ENCODE measurements at regions not wholly inside any gene's neighbourhood (a gene's known extent, or its start where the extent isn't known, plus 50 kb on each side); places are given as distances from the start of the nearest gene placed in this dataset.
A peak's percentile ranks its signal among the peaks of the same experiment; 100 is the strongest.

DNA sequence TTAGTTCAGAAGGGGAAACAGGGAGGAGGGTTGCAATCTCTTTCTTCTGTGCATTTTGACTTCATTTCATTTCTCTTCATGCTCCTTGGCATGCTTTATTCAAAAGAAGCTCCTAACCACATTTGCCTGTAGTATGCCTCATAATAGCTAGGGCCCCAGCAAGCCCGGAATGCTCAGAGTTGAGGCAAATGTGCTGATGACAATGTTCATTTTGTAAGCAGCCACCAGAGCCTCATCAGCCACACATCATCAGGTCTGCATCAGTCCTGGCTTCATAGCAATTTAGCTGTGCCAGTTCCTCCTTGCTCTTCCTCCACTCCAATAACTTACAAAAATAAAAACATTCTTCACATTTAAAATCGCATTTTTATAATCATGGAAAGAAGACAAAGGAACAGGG lies 65.4 kb upstream of the MMADHC start:
- no peak for DNase-seq (ENCODE audit: low read depth in 2 of 2)

DNA sequence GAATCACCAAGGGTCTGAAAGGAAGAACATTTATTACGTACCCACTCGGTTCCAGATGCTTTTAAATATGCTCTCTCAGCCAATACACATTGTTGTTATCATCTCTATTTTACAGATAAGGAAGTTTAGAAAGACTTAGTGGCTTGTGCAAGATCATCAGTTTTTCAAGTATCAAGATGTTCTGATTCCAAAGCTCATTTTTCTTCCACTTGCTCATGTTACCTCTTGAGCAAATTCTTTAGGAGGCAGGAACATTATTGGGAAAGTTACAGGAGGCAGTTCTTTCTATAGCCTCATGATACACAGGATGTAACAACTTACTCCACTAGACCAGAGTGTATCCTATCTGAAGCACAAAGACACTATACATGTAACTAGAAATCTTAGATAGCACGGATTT lies 65.0 kb upstream of the MMADHC start:
- DNase-seq (ENCODE audit: low read depth in 2 of 2) = no peak

DNA sequence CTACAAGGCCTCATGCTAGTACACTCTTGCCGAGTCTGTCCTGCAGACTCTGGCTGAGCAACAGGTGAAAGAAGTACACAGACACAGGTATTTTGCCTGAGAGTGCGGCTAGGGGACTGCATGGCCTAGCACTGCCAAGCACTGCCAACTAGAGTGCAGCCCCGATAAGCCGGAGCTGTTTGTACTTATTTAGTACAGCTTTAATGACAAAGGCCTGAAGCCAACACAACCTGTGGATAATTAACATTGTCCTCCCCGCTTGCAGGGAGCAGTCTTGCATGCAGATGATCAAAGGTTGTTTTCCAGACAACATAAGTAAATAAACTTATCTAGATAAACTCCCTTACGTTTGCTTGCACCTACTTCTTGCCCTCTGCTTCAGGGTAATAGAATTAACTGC lies 63.7 kb upstream of the MMADHC start:
- no peak for DNase-seq (ENCODE audit: low read depth in 2 of 2)

DNA sequence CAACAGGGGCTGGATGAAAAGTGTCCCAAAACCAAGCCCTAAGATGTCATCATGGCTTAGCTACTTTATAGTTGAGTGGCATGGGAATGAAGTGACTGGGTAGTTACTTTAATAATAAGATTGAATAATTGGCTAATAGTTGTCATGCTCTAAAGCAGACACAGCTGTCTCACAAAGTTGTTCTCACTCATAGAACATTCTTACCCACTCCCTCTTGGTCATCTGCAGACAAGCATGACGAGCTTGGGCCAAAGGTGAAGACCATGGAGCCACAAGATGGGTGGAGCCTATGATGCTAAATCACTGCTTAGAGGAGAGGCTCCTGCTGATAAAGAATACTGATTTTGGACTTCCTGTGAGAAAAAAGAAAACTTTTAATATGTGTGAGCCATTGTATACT lies 62.4 kb upstream of the MMADHC start:
- no peak for DNase-seq (ENCODE audit: low read depth in 2 of 2)

DNA sequence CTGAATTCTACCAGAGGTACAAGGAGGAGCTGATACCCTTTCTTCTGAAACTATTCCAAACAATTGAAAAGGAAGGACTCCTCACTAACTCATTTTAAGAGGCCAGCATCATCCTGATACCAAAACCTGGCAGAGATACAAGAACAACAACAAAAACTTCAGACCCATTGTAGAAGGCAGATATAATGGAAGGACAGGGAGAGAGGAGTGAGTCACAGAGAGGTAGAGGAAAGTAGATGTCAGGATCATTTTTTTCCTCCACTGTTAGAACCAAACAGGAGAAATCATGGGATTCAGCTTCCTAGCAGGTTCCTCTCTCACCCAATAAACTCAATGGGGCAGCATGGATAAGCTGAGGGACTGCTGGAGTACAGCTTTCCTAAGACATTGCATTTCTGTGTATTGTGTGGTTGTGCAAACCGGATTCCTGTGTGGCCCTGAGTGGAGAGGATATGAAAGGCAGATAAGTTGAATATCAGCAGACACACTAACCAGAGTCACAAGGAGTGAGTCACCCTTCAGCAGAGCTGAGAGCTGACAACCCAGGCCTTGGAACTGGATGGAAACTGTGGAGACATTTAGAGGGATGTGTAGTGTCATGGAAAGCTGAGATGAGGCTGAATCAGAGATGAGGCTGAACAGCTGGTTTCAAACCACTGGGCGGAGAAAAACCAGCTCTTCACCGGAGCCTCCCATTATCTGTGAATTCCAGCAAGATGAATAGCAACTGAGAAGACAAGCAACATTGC lies 60.9 kb upstream of the MMADHC start:
- DNase-seq (ENCODE audit: low read depth in 2 of 2) = peak; percentile 96 to 97

DNA sequence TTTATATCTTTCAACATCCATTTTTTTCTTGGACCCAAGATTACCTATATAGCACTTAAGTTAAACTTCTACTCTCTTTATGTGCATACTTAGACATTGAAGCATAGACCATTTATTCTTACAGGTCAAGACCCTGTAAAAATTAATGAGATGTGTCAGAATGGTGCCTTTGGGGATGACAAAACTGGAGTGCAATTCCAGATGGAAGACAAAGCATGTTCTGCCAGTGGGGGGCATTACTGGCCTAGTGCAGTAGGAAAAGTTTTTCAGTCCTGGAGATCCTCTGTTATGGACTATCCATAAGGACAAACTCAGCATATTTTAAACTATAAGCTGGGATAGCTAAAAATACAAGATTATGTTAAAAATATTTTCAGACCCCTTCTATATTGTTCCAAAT lies 57.8 kb upstream of the MMADHC start:
- DNase-seq (ENCODE audit: low read depth in 2 of 2) = peak in 1 of 2 experiments; percentile 15
